Esophagus (tissue), 2 donors: ENCODE measurements at regions not wholly inside any gene's neighbourhood (a gene's known extent, or its start where the extent isn't known, plus 50 kb on each side); places are given as distances from the start of the nearest gene placed in this dataset.

ENCODE experiments used
- H3K27ac ChIP-seq, 2 donors: one replicate each; pipeline ENCODE4 v1.5.1; 2013; ENCODE audit warnings: low read depth in 2 of 2, mild to moderate bottlenecking in 2 of 2, inconsistent platforms in 1 of 2, low read length in 1 of 2, moderate library complexity in 1 of 2
- H3K27me3 ChIP-seq, 2 donors: one replicate each; pipeline ENCODE4 v1.6.1; 2013; ENCODE audit warnings: low read length in 2 of 2, control low read depth in 1 of 2, mild to moderate bottlenecking in 1 of 2; ENCODE audit not compliant: insufficient read depth in 2 of 2, control insufficient read depth in 1 of 2
- H3K36me3 ChIP-seq, 2 donors: one replicate each; pipeline ENCODE4 v1.6.1; 2013; ENCODE audit warnings: low read length in 1 of 2; ENCODE audit not compliant: control insufficient read depth in 2 of 2, insufficient read depth in 2 of 2
- H3K4me1 ChIP-seq, 2 donors: one replicate each; pipeline ENCODE4 v1.6.1; 2013; ENCODE audit warnings: low read length in 1 of 2; ENCODE audit not compliant: control insufficient read depth in 2 of 2, insufficient read depth in 2 of 2
- H3K4me3 ChIP-seq, 2 donors: one replicate each; pipeline ENCODE4 v1.5.1; 2013; ENCODE audit warnings: low read length in 2 of 2, mild to moderate bottlenecking in 2 of 2, low read depth in 1 of 2, moderate library complexity in 1 of 2
- H3K9me3 ChIP-seq, 2 donors: one replicate each; pipeline ENCODE4 v1.6.1; 2013; ENCODE audit warnings: mild to moderate bottlenecking in 2 of 2, low read depth in 1 of 2, low read length in 1 of 2, moderate library complexity in 1 of 2; ENCODE audit not compliant: control insufficient read depth in 2 of 2, insufficient read depth in 1 of 2
- WGBS, 2 donors: extraction: QIAGEN DNeasy Blood & Tissue Kit; methylation state at CpG; one replicate each; pipeline ENCODE4 v1.1.7; 2013; 5-methylcytosine and 5-hydroxymethylcytosine counted together
- donor health status: healthy with polysubstance abuse.
- donor health status: Bipolar disorder and iron deficiency.

DNA sequence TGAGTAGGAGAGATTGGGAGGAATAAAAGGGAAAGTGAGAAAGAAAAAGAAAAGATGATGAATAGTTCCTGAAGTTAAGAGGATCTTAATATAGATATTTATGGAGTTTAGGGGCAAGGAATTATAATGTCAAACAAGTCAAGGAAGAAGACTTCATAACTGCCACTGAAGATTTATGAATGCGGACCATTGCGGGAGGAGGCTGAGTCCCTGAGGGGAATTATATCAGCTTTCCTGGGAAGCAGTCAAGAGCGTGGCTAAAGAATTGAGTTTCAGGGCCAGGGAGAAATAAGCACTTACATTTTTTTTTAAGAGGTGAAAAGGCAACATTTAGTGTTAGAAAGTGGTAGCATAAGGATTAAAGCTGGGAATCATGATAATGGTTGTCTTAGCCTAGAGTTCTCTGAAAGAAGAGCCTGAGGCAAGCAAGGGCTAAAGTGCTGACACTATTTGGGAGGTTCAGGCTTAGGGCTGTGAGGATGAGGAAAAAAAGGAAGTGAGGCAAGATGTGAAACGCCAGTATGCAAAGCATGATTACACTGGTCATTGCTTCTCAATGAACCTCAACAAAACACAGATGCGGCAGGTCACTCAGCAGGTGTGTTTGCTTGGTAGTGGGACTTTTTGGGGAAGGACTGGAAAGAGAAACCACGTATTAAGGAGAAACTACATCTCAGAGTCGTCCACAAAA, 217.1 kb downstream of the SLC4A3 start:
- no peaks in the 10 kb centered on the region for H3K4me1 ChIP-seq
- no peaks in the 10 kb centered on the region for H3K36me3 ChIP-seq
- H3K27me3 ChIP-seq = no peaks in the 10 kb centered on the region
- no peak overlapping the region for H3K27ac ChIP-seq
- no peak overlapping the region for H3K4me3 ChIP-seq
- WGBS, 2 donors = 42 to 51% methylated on average over 7 of the region's 7 CpGs
- H3K9me3 ChIP-seq = no peaks in the 10 kb centered on the region

DNA sequence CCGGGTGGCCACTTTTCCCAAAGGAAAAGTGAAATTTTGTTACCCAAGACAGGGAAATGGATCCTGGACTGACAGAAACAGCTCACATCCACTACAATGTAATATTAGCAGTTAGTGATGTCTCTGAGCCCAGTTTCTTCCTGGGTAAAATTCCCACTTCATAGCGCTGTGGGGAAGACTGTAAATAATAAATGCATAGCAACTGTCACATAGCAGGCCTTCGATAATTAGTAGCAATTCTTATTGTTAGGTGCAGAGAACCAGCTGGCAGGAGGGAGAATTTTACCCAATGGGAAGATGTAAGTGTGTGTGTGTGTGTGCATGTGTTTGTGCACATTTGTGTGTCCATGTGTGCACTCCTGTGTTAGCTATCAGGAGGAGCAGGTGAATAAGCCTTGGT, 221.5 kb downstream of the SLC4A3 start:
- H3K36me3 ChIP-seq = no peaks in the 10 kb centered on the region
- peaks cover 0 to 4% of the 10 kb centered on the region in 2 donors for H3K4me1 ChIP-seq
- no peak overlapping the region for H3K27ac ChIP-seq
- H3K4me3 ChIP-seq = no peak overlapping the region
- H3K9me3 ChIP-seq = no peaks in the 10 kb centered on the region
- H3K27me3 ChIP-seq = peaks cover 0 to 4% of the 10 kb centered on the region in 2 donors
- 83 to 91% methylated on average over 3 of the region's 3 CpGs for WGBS, 2 donors

DNA sequence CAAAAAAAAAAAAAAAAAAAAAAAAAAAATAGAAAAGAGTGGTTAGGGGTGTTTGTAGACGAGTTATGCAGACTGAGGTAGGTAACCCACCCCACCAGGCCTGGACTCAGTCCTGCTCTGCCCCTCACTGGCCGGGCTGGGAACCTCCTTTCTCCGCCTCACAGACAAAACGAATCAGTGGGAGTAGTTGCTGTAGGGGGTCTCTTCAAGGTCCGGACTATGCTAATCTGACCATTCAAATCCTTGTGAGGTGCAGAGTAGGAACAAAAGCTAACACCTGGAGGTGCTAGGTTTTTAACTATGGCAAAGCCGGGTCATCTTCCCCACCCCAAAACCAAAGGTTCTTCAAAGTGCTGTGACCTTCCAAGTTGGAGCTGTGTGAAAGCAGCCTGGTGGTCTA, 223.7 kb downstream of the SLC4A3 start:
- Histone ChIP-seq H3K36me3 (no peaks in the 10 kb centered on the region), H3K4me1 (peaks cover 0 to 4% of the 10 kb centered on the region in 2 donors), H3K9me3 (peaks cover 0 to 3% of the 10 kb centered on the region in 2 donors), H3K4me3 (no peak overlapping the region), H3K27ac (no peak overlapping the region), H3K27me3 (peaks cover 0 to 4% of the 10 kb centered on the region in 2 donors)
- 64 to 67% methylated on average over 6 of the region's 6 CpGs for WGBS, 2 donors

- peaks cover 0 to 4% of the 10 kb centered on the region in 2 donors for H3K4me1 ChIP-seq
- no peaks in the 10 kb centered on the region for H3K36me3 ChIP-seq
- WGBS, 2 donors = 17 to 29% methylated on average over 22 of the region's 22 CpGs
- H3K27ac ChIP-seq = no peak overlapping the region
- H3K27me3 ChIP-seq = peaks cover 0 to 4% of the 10 kb centered on the region in 2 donors
- peaks cover 0 to 3% of the 10 kb centered on the region in 2 donors for H3K9me3 ChIP-seq
- no peak overlapping the region for H3K4me3 ChIP-seq
Observed at GRCh38 chr2:219851801-219852481, 224.5 kb downstream of the SLC4A3 start.

GRCh38 chr2:219852626-219853025, 225.2 kb downstream of the SLC4A3 start:
- Histone ChIP-seq H3K4me3 (no peak overlapping the region), H3K36me3 (no peaks in the 10 kb centered on the region), H3K27ac (no peak overlapping the region), H3K27me3 (peaks cover 0 to 4% of the 10 kb centered on the region in 2 donors), H3K9me3 (peaks cover 0 to 3% of the 10 kb centered on the region in 2 donors), H3K4me1 (peaks cover 0 to 4% of the 10 kb centered on the region in 2 donors)
- 54 to 59% methylated on average over 12 of the region's 12 CpGs for whole genome bisulfite sequencing, 2 donors

- Histone ChIP-seq H3K4me3 (no peak overlapping the region), H3K36me3 (no peaks in the 10 kb centered on the region), H3K27ac (no peak overlapping the region), H3K4me1 (peaks cover 0 to 3% of the 10 kb centered on the region in 2 donors), H3K9me3 (peaks cover 0 to 3% of the 10 kb centered on the region in 2 donors), H3K27me3 (peaks cover 0 to 4% of the 10 kb centered on the region in 2 donors)
- whole genome bisulfite sequencing, 2 donors = 73 to 75% methylated on average over 3 of the region's 3 CpGs
Observed at GRCh38 chr2:219856602-219857001, 229.2 kb downstream of the SLC4A3 start.

DNA sequence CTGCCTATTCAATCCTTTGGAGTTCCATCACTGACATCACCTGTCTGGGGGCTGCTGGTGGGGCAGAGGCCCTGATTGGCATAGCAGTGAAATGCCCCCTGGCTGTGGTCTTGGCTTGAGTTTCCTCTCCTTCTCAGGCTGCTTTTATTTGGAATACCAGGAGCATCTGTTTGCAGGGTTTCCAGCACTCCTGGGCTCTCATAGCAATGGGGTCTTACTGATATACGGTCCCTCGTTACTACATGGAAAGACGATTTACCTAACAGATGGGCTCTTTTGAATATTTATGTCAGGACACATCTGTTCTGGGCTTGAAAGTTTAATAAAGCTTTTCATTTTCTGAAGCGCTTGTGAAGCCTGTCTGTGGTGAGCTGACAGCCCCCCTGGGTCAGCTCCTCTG, 230.3 kb downstream of the SLC4A3 start:
- no peak overlapping the region for H3K27ac ChIP-seq
- WGBS, 2 donors = 75 to 82% methylated on average over 4 of the region's 4 CpGs
- no peak overlapping the region for H3K4me3 ChIP-seq
- peaks cover 0 to 4% of the 10 kb centered on the region in 2 donors for H3K27me3 ChIP-seq
- H3K36me3 ChIP-seq = no peaks in the 10 kb centered on the region
- H3K4me1 ChIP-seq = no peaks in the 10 kb centered on the region
- peaks cover 0 to 3% of the 10 kb centered on the region in 2 donors for H3K9me3 ChIP-seq

GRCh38 chr2:219861307-219861706, 233.9 kb downstream of the SLC4A3 start:
- Histone ChIP-seq H3K36me3 (no peaks in the 10 kb centered on the region), H3K27me3 (no peaks in the 10 kb centered on the region), H3K9me3 (no peaks in the 10 kb centered on the region), H3K4me3 (no peak overlapping the region), H3K27ac (no peak overlapping the region), H3K4me1 (no peaks in the 10 kb centered on the region)
- 49 to 67% methylated on average over 3 of the region's 3 CpGs for WGBS, 2 donors

DNA sequence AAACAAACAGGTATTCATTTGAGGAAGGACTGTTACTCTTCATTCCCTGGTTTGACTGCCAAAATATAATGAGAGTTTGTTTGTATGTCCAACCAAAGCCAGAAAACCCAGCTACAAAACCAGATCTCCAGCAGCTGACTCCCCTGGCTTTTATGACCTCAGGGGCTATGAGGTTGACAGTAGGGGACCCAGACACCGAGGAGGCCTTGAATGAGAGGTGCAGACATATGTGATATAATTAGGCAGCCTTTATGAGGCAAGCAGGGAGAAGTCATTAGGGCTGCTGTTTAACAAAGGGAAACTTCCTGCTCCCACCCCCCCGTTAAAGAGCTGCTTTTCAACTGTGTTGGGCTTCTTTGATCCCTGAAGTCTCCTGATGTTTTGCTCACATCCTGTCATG, 236.7 kb downstream of the SLC4A3 start:
- Histone ChIP-seq H3K27me3 (no peaks in the 10 kb centered on the region), H3K36me3 (no peaks in the 10 kb centered on the region), H3K4me3 (no peak overlapping the region), H3K27ac (no peak overlapping the region), H3K9me3 (no peaks in the 10 kb centered on the region), H3K4me1 (no peaks in the 10 kb centered on the region)
- 41 to 54% methylated on average over 2 of the region's 2 CpGs for WGBS, 2 donors

- 90 to 94% methylated on average over 2 of the region's 2 CpGs for WGBS, 2 donors
- H3K4me3 ChIP-seq = no peak overlapping the region
- no peak overlapping the region for H3K27ac ChIP-seq
- no peaks in the 10 kb centered on the region for H3K36me3 ChIP-seq
- H3K9me3 ChIP-seq = no peaks in the 10 kb centered on the region
- H3K27me3 ChIP-seq = peaks cover 0 to 4% of the 10 kb centered on the region in 2 donors
- no peaks in the 10 kb centered on the region for H3K4me1 ChIP-seq
Observed at GRCh38 chr2:219868635-219869034, 241.2 kb downstream of the SLC4A3 start.
